GM04503 (cell line): ENCODE measurements at regions not wholly inside any gene's neighbourhood (a gene's known extent, or its start where the extent isn't known, plus 50 kb on each side); places are given as distances from the start of the nearest gene placed in this dataset.
"Not testable (repeated sequence)": the region's sequence is repeated elsewhere in the genome, so short reads cannot be mapped to it uniquely, and the experiment has no call there.

Experiments
- DNase-seq: peaks from one replicate; pipeline ENCODE4 v3.0.0-alpha.2; 2012; ENCODE audit warnings: low read depth

GRCh38 chr9:22225856-22226255 is 216.8 kb upstream of the CDKN2B start:
- DNase-seq, result not testable (repeated sequence)

- no peak for DNase-seq
Observed at GRCh38 chr9:22227986-22228385, 218.6 kb upstream of the DMRTA1 start.

DNA sequence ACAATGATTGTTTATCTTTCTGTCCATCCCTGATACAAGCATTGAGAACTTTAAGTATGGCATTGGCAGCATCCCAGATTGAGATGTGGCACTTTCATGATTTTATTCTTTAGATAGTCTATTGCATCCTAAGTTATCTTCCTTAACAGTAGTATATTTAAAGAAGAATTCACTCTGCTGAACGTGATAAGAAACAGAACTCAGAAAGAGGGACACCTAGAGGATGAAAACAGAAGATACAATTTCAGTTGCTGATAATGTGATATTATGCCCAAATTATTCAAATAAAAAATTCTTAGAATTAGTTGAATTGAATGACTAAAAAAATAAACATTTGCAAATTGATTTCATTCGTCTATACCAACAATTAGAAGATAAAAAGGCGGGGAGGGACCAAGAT is 218.1 kb upstream of the DMRTA1 start:
- no peak for DNase-seq

GRCh38 chr9:22229069-22229468 is 217.6 kb upstream of the DMRTA1 start:
- DNase-seq, result no peak

GRCh38 chr9:22231309-22231708 is 215.3 kb upstream of the DMRTA1 start:
- DNase-seq, result not testable (repeated sequence)

DNA sequence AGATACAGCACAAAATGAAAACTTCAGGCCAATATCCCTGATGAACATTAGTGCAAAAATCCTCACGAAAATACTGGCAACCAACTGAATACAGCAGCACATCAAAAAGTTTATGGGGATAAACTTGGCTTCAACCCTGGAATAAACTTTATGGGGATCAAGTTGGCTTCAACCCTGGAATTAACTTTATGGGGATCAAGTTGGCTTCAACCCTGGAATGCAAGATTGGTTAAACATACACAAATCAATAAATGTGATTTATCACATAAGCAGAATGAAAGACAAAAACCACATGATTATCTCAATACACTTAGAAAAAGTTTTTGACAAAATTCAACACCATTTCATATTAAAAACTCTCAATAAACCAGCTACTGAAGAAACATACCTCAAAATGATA is 213.7 kb upstream of the DMRTA1 start:
- DNase-seq, result no peak

DNA sequence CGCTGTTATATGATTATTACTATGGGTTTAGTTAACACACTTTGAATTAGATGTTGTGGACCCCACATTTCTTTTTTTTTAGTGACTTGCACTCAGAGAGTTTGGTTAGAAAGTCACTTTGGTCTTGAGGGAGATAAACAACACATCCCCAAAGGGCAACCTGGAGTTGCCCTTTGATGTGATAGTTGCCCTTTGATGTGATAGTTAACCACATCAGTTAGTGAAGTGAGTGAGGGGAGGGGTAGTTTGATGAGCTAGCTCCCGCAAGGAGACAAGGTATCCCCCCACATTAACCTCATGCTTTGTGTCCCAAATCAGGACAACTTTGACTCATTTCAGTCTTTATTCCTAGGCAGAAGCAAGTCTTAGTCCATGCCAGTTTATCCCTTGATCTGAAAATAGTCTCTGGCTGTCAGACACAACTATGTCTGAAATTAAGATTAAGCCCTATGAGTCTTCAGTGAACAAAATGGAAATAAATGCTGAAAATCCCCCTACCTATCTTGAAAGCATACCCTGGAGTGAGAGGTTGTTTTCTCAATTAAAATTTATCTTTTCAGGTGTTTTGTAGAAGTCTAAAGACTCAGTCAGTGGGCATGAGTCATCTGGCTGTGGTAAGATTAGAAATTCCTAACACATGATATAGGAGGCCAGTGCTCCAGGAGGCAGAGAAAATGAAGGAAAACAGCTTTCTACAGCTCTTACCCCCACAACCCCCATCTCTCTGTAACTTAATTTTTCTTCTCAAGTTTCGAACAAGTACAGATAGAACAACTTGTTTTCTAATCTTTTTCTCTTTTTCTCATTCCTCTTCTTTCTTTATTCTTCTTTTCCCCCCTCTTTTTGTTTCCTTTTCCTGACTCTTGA is 208.9 kb upstream of the DMRTA1 start:
- no peak for DNase-seq

GRCh38 chr9:22238809-22239684 is 207.6 kb upstream of the DMRTA1 start:
- no peak for DNase-seq

- no peak for DNase-seq
Observed at GRCh38 chr9:22240619-22241018, 206.0 kb upstream of the DMRTA1 start.

GRCh38 chr9:22241024-22241423 is 205.6 kb upstream of the DMRTA1 start:
- no peak for DNase-seq

GRCh38 chr9:22241611-22242010 is 205.0 kb upstream of the DMRTA1 start:
- DNase-seq, result no peak

DNA sequence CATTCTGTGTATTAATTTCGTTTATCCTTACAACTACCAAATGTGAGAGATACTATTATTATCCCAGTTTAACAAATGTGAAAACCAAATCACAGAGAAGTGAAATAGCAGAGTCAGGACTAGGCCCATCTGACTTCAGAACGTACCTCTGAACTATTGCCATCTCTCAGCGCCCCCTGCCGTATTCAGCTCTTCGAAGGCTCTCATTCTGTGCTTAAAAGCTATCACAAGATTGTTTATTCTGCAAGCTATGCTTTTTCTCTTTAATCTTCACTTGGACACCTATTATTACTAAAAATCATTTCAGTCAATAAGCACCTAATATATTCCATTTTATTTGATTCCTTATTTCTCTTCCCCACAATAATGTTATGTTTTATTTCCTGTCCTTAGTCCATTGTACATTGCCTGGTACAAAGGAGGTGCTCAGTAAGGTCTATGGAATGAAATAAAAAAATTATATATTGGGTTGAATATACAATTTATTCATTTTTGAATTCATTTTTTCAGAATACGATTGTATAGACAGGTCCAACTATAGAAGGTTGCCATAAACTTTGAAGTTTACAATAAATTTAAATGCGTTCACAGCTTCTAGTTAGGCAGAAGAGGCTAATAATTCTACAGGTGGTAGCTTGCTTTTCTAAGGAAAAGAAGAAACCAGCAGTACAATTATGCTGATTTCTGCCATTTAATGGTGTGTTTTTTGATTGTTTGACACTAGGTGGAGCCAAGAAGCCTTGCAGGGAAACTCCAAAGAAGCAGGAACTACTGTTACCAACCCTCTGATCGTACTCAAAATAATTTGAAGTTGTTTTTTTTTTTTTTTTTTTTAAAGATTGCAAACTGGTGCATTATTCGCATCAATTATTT is 202.2 kb upstream of the DMRTA1 start:
- no peak for DNase-seq

- no peak for DNase-seq
Observed at GRCh38 chr9:22255337-22255736, 191.3 kb upstream of the DMRTA1 start.

- no peak for DNase-seq
Observed at GRCh38 chr9:22256381-22256780, 190.2 kb upstream of the DMRTA1 start.

GRCh38 chr9:22257026-22257816 is 189.4 kb upstream of the DMRTA1 start:
- no peak for DNase-seq

GRCh38 chr9:22265038-22265437 is 181.6 kb upstream of the DMRTA1 start:
- no peak for DNase-seq

- DNase-seq, result no peak
Observed at GRCh38 chr9:22265534-22265933, 181.1 kb upstream of the DMRTA1 start.

DNA sequence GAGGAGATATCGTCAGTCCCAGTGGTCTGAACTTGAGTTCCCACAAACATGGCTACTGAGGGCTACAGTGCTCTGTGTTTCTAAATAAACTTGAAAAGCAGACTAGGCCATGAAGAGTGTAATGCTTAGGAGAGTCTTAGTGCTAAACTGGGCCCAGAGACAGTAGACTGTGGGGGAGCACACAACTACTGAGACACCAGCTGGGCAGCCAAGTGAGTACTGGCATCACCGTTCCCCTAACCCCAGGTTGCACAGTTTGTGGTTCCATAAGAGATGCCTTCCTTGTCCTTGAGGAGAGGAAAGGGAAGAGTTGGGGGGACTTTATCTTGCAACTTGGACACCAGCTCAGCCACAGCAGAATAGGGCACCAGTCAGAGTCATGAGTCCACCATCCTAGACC is 172.1 kb upstream of the DMRTA1 start:
- DNase-seq, result no peak

- DNase-seq, result no peak
Observed at GRCh38 chr9:22278426-22278825, 168.2 kb upstream of the DMRTA1 start.

DNA sequence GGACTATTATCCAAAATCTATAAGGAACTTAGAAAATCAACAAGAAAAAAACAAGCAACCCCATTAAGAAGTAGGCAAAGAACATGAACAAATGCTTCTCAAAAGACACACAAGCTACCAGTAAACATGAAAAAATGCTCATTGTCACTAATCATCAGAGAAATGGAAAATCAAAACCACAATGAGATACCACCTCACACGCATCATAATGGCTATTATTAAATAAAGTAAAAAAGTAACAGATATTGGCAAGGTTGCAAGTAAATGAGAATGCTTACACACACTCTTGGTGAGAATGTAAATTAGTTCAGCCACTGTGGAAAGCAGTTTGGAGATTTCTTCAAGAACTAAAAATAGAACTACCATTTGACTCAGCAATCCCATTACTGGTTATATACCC is 167.0 kb upstream of the DMRTA1 start:
- DNase-seq, result no peak

GRCh38 chr9:22285066-22285465 is 161.6 kb upstream of the DMRTA1 start:
- DNase-seq, result no peak
